GM12865 (cell line): ENCODE measurements at regions not wholly inside any gene's neighbourhood (a gene's known extent, or its start where the extent isn't known, plus 50 kb on each side); places are given as distances from the start of the nearest gene placed in this dataset.

Experiments used
- DNase-seq: peaks from one replicate; pipeline ENCODE4 v3.0.0; 2010; ENCODE audit warnings: low read depth
- H3K4me3 ChIP-seq: 2 replicates; pipeline ENCODE4 v1.5.1; 2011; ENCODE audit warnings: mild to moderate bottlenecking, low read depth, low read length, control low read depth
- CTCF ChIP-seq: IDR thresholded peaks from 2 replicates; pipeline ENCODE4 v1.5.1; 2011; ENCODE audit warnings: low read length, control low read depth, low read depth, inconsistent platforms; ENCODE audit not compliant: insufficient read depth; ENCODE audit errors: missing control alignments

GRCh38 chr16:79484237-79484636, 116.3 kb downstream of the MAF start:
- DNase-seq, result no peak
- H3K4me3 ChIP-seq, result no peak overlapping the region
- no peak for TF ChIP-seq CTCF

- no peak overlapping the region for H3K4me3 ChIP-seq
- DNase-seq, result no peak
- TF ChIP-seq CTCF, result no peak
These were observed 117.2 kb downstream of the MAF start for GRCh38 chr16:79483336-79483735.

- H3K4me3 ChIP-seq, result no peak overlapping the region
- no peak for TF ChIP-seq CTCF
- no peak for DNase-seq
These were observed 118.5 kb downstream of the MAF start for GRCh38 chr16:79482011-79482410.

GRCh38 chr16:79480929-79481328, 119.6 kb downstream of the MAF start:
- no peak for TF ChIP-seq CTCF
- DNase-seq, result no peak

GRCh38 chr16:79480056-79480455, 120.5 kb downstream of the MAF start:
- no peak for DNase-seq
- TF ChIP-seq CTCF, result no peak
- H3K4me3 ChIP-seq, result no peak overlapping the region

More at GRCh38 chr16:79480929-79481328, 119.6 kb downstream of the MAF start:
- no peak overlapping the region for H3K4me3 ChIP-seq

- no peak for DNase-seq
- H3K4me3 ChIP-seq, result no peak overlapping the region
- TF ChIP-seq CTCF, result no peak
These were observed 124.0 kb downstream of the MAF start for GRCh38 chr16:79476580-79476979.

- no peak overlapping the region for H3K4me3 ChIP-seq
- TF ChIP-seq CTCF, result no peak
- DNase-seq, result no peak
These were observed 124.7 kb downstream of the MAF start for GRCh38 chr16:79475841-79476240.
